ENCODE measurements at regions not wholly inside any gene's neighbourhood (a gene's known extent, or its start where the extent isn't known, plus 50 kb on each side); places are given as distances from the start of the nearest gene placed in this dataset.

DNA sequence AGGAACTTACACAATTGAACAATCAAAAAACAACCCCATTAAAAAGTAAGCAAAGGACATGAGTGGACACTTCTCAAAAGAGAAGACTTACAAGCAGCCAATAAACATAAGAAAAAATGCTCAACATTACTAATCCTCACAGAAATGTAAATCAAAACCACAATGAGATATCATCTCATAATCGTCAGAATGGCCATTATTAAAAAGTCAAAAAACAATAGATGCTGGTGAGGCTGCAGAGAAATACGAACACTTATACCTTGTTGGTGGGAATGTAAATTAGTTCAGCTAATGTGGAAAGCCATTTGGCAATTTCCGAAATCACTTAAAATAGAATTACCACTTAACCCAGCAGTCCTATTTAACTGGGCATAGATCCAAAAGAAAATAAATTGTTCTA lies 301.9 kb upstream of the KCNJ16 start:
- no peak for DNase-seq
- Histone ChIP-seq H3K79me2 (ENCODE audit: insufficient read depth) (no peaks in the 10 kb centered on the region), H3K4me2 (no peak overlapping the region), H3K9ac (no peak overlapping the region), H3K9me2 (no peaks in the 10 kb centered on the region), H2AFZ (ENCODE audit: low read depth) (no peak overlapping the region), H3K4me3 (ENCODE audit: low read depth in 2 of 2, low read length in 1 of 2) (no peak overlapping the region), H3K27ac (ENCODE audit: low read depth in 2 of 2, low read length in 1 of 2) (peak overlapping the region in 1 of 2 experiments; percentile 22; a peak in 2 of 4 replicates), H3K36me3 (replicated peaks in 1 of 2; ENCODE audit: control insufficient read depth in 1 of 2, insufficient read depth in 2 of 2, low read length in 1 of 2) (no peaks in the 10 kb centered on the region), H3F3A (replicated peaks; ENCODE audit: insufficient read depth) (no peaks in the 10 kb centered on the region), H3K4me1 (ENCODE audit: control insufficient read depth in 1 of 2, insufficient read depth in 2 of 2, low read depth in 1 of 2, low read length in 1 of 2) (no peaks in the 10 kb centered on the region), H3K27me3 (ENCODE audit: insufficient read depth) (no peaks in the 10 kb centered on the region), H4K20me1 (ENCODE audit: insufficient read depth) (no peaks in the 10 kb centered on the region), H3K9me3 (peaks cover 9% of the 10 kb centered on the region; the same call in 1 of the 2 replicates)
- ChIA-PET POLR2A (no interaction called here), CTCF (interaction anchor here (1.0 to 1.5 kb wide), 3 partner anchors 18 to 371 kb away, joined by 3 read pairs; no protein-coding TSS in a partner anchor)
- WGBS (ENCODE audit: low lambda C conversion rate) = 42% methylated on average over 3 of the region's 3 CpGs
- TF ChIP-seq, protein P1, sequence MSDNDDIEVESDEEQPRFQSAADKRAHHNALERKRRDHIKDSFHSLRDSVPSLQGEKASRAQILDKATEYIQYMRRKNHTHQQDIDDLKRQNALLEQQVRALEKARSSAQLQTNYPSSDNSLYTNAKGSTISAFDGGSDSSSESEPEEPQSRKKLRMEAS (IDR thresholded peaks at IDR 0.05; ENCODE audit: low read depth) = no peak
- TF ChIP-seq, protein P2, sequence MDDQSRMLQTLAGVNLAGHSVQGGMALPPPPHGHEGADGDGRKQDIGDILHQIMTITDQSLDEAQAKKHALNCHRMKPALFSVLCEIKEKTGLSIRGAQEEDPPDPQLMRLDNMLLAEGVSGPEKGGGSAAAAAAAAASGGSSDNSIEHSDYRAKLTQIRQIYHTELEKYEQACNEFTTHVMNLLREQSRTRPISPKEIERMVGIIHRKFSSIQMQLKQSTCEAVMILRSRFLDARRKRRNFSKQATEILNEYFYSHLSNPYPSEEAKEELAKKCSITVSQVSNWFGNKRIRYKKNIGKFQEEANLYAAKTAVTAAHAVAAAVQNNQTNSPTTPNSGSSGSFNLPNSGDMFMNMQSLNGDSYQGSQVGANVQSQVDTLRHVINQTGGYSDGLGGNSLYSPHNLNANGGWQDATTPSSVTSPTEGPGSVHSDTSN (IDR thresholded peaks at IDR 0.05) = peak; percentile 32; the same call in 1 of the 2 replicates
- TF ChIP-seq NFIC (IDR thresholded peaks at IDR 0.05; ENCODE audit: borderline replicate concordance) (peak; percentile 44; the same call in 1 of the 2 replicates), NRF1 (IDR thresholded peaks at IDR 0.05; ENCODE audit: low read depth, low read length) (no peak), RCOR1 (IDR thresholded peaks at IDR 0.05; ENCODE audit: low read length) (no peak), JUND (IDR thresholded peaks at IDR 0.05) (0 out of 2 replicates have a peak, but pooled peaks have one; percentile 29), RXRA (IDR thresholded peaks at IDR 0.05; ENCODE audit: borderline replicate concordance, low read depth) (no peak; the same call in 1 of the 2 replicates), SMC3 (IDR thresholded peaks at IDR 0.05; ENCODE audit: low read depth, low read length) (no peak), RAD21 (IDR thresholded peaks at IDR 0.05; ENCODE audit: low read length) (no peak), TEAD4 (IDR thresholded peaks at IDR 0.05; ENCODE audit: borderline replicate concordance, insufficient read depth) (no peak), RFX5 (IDR thresholded peaks at IDR 0.05; ENCODE audit: low read length) (no peak), ELF1 (IDR thresholded peaks at IDR 0.05) (no peak), SIN3A (IDR thresholded peaks at IDR 0.05; ENCODE audit: borderline replicate concordance, low read depth, low read length) (no peak), CHD2 (IDR thresholded peaks at IDR 0.05; ENCODE audit: low read length, partially characterized antibody) (no peak), GABPA (IDR thresholded peaks at IDR 0.05; ENCODE audit: low read depth) (no peak), YY1 (IDR thresholded peaks at IDR 0.05; ENCODE audit: low read depth) (no peak), EZH2phosphoT487 (IDR thresholded peaks at IDR 0.05; ENCODE audit: borderline replicate concordance, low read depth) (no peak), TCF12 (IDR thresholded peaks at IDR 0.05) (peak; percentile 62), GATA2 (CRISPR knock-in tag; IDR thresholded peaks at IDR 0.05) (no peak)
- TF ChIP-seq, protein P3, sequence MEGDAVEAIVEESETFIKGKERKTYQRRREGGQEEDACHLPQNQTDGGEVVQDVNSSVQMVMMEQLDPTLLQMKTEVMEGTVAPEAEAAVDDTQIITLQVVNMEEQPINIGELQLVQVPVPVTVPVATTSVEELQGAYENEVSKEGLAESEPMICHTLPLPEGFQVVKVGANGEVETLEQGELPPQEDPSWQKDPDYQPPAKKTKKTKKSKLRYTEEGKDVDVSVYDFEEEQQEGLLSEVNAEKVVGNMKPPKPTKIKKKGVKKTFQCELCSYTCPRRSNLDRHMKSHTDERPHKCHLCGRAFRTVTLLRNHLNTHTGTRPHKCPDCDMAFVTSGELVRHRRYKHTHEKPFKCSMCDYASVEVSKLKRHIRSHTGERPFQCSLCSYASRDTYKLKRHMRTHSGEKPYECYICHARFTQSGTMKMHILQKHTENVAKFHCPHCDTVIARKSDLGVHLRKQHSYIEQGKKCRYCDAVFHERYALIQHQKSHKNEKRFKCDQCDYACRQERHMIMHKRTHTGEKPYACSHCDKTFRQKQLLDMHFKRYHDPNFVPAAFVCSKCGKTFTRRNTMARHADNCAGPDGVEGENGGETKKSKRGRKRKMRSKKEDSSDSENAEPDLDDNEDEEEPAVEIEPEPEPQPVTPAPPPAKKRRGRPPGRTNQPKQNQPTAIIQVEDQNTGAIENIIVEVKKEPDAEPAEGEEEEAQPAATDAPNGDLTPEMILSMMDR (IDR thresholded peaks at IDR 0.05) = no peak
- TF ChIP-seq, protein P4, sequence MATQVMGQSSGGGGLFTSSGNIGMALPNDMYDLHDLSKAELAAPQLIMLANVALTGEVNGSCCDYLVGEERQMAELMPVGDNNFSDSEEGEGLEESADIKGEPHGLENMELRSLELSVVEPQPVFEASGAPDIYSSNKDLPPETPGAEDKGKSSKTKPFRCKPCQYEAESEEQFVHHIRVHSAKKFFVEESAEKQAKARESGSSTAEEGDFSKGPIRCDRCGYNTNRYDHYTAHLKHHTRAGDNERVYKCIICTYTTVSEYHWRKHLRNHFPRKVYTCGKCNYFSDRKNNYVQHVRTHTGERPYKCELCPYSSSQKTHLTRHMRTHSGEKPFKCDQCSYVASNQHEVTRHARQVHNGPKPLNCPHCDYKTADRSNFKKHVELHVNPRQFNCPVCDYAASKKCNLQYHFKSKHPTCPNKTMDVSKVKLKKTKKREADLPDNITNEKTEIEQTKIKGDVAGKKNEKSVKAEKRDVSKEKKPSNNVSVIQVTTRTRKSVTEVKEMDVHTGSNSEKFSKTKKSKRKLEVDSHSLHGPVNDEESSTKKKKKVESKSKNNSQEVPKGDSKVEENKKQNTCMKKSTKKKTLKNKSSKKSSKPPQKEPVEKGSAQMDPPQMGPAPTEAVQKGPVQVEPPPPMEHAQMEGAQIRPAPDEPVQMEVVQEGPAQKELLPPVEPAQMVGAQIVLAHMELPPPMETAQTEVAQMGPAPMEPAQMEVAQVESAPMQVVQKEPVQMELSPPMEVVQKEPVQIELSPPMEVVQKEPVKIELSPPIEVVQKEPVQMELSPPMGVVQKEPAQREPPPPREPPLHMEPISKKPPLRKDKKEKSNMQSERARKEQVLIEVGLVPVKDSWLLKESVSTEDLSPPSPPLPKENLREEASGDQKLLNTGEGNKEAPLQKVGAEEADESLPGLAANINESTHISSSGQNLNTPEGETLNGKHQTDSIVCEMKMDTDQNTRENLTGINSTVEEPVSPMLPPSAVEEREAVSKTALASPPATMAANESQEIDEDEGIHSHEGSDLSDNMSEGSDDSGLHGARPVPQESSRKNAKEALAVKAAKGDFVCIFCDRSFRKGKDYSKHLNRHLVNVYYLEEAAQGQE (IDR thresholded peaks at IDR 0.05; ENCODE audit: low read depth, low read length) = no peak
- TF ChIP-seq, protein P5, sequence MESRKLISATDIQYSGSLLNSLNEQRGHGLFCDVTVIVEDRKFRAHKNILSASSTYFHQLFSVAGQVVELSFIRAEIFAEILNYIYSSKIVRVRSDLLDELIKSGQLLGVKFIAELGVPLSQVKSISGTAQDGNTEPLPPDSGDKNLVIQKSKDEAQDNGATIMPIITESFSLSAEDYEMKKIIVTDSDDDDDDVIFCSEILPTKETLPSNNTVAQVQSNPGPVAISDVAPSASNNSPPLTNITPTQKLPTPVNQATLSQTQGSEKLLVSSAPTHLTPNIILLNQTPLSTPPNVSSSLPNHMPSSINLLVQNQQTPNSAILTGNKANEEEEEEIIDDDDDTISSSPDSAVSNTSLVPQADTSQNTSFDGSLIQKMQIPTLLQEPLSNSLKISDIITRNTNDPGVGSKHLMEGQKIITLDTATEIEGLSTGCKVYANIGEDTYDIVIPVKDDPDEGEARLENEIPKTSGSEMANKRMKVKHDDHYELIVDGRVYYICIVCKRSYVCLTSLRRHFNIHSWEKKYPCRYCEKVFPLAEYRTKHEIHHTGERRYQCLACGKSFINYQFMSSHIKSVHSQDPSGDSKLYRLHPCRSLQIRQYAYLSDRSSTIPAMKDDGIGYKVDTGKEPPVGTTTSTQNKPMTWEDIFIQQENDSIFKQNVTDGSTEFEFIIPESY (IDR thresholded peaks at IDR 0.05; ENCODE audit: borderline replicate concordance, low read depth) = no peak
- TF ChIP-seq, protein P6, sequence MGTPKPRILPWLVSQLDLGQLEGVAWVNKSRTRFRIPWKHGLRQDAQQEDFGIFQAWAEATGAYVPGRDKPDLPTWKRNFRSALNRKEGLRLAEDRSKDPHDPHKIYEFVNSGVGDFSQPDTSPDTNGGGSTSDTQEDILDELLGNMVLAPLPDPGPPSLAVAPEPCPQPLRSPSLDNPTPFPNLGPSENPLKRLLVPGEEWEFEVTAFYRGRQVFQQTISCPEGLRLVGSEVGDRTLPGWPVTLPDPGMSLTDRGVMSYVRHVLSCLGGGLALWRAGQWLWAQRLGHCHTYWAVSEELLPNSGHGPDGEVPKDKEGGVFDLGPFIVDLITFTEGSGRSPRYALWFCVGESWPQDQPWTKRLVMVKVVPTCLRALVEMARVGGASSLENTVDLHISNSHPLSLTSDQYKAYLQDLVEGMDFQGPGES (IDR thresholded peaks at IDR 0.05; ENCODE audit: low read depth, low read length) = no peak
- TF ChIP-seq, protein P7, sequence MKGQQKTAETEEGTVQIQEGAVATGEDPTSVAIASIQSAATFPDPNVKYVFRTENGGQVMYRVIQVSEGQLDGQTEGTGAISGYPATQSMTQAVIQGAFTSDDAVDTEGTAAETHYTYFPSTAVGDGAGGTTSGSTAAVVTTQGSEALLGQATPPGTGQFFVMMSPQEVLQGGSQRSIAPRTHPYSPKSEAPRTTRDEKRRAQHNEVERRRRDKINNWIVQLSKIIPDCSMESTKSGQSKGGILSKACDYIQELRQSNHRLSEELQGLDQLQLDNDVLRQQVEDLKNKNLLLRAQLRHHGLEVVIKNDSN (IDR thresholded peaks at IDR 0.05; ENCODE audit: borderline replicate concordance, low read depth) = no peak

Data from SK-N-SH (cell line).